Lower leg skin (tissue), 3 donors: ENCODE measurements at regions not wholly inside any gene's neighbourhood (a gene's known extent, or its start where the extent isn't known, plus 50 kb on each side); places are given as distances from the start of the nearest gene placed in this dataset.

Source experiments
- POLR2A ChIP-seq, 2 donors: fragments of 450-650 bp; IDR thresholded peaks; one replicate each; pipeline ENCODE4 v1.6.1; 2016 to 2017; ENCODE audit warnings: antibody characterized with exemption in 2 of 2, mild to moderate bottlenecking in 1 of 2, moderate library complexity in 1 of 2
- TF ChIP-seq, protein P1 (sequence below), 3 donors: fragments of 450-650 bp; IDR thresholded peaks; one replicate each; pipeline ENCODE4 v1.5.1; 2016; ENCODE audit warnings: antibody characterized with exemption in 3 of 3, mild to moderate bottlenecking in 3 of 3, moderate library complexity in 2 of 3

DNA sequence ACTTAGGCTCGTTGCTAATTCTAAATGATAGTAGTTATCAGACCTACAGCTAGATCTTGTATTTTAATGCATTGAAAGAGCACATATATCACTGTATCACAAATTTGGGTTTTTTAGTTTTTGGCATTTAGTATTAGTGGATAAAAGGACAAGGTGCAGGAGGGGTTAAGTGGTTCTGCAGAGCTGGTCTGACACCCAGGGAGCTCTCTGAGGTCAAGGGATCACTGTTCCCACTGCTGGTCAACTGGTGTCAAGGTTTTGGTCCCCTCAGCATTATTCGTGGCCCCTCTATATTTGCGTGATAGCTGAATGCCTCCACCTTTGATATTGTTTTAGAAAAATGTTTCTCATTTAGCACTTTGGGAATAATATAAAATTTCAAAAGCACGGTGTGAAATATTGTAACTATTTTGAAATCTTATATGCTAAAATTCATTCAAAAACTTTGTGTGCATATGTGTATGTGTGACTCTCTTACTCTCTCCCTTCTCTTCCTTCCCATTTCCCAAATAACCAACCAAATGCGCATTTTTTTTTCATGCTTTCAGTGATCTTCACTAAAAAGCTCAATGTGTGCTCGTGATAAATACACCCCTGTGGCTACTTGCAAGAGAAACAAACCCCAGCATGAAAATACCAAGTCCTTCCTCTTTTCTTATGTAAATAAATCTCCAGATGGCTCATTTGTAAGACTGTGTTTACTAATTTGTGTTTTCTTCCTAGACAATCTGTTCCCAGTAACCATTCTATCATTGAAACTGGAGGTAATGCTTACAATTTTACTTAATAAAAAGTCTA lies 309.2 kb downstream of the FGFR2 start:
- TF ChIP-seq, protein P1, sequence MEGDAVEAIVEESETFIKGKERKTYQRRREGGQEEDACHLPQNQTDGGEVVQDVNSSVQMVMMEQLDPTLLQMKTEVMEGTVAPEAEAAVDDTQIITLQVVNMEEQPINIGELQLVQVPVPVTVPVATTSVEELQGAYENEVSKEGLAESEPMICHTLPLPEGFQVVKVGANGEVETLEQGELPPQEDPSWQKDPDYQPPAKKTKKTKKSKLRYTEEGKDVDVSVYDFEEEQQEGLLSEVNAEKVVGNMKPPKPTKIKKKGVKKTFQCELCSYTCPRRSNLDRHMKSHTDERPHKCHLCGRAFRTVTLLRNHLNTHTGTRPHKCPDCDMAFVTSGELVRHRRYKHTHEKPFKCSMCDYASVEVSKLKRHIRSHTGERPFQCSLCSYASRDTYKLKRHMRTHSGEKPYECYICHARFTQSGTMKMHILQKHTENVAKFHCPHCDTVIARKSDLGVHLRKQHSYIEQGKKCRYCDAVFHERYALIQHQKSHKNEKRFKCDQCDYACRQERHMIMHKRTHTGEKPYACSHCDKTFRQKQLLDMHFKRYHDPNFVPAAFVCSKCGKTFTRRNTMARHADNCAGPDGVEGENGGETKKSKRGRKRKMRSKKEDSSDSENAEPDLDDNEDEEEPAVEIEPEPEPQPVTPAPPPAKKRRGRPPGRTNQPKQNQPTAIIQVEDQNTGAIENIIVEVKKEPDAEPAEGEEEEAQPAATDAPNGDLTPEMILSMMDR (IDR thresholded peaks at IDR 0.05), result no peak
- no peak for TF ChIP-seq POLR2A (IDR thresholded peaks at IDR 0.05)
